GM23338 (cell line): ENCODE measurements at regions not wholly inside any gene's neighbourhood (a gene's known extent, or its start where the extent isn't known, plus 50 kb on each side); places are given as distances from the start of the nearest gene placed in this dataset.

Experiments
- ATAC-seq: fragments of 200-7000 bp; cut with Tn5 transposase; 3 replicates; pipeline ENCODE4 v1.9.1; 2020
- DNase-seq: peaks from one replicate; pipeline ENCODE4 v3.0.0-alpha.2; 2015; ENCODE audit warnings: low spot score
- H2AFZ ChIP-seq: fragments of 200-600 bp; sonication (generic); 2 replicates; pipeline ENCODE4 v1.8.0; 2016; ENCODE audit warnings: antibody characterized with exemption, mild to moderate bottlenecking, moderate library complexity
- H3F3A ChIP-seq: fragments of 200-600 bp; sonication (generic); replicated peaks from 2 replicates; pipeline ENCODE4 v1.8.0; 2017; ENCODE audit warnings: antibody characterized with exemption, mixed run types, low read depth
- H3K27ac ChIP-seq: fragments of 200-600 bp; sonication (generic); 2 replicates; pipeline ENCODE4 v1.6.1; 2016; ENCODE audit warnings: low read depth
- H3K27me3 ChIP-seq: fragments of 200-600 bp; sonication (generic); 2 replicates; pipeline ENCODE4 v1.8.0; 2016; ENCODE audit warnings: mild to moderate bottlenecking, mixed run types, moderate library complexity; ENCODE audit not compliant: insufficient read depth
- H3K36me3 ChIP-seq: fragments of 200-600 bp; sonication (generic); 2 replicates; pipeline ENCODE4 v1.8.0; 2016; ENCODE audit warnings: mild to moderate bottlenecking; ENCODE audit not compliant: insufficient read depth
- H3K4me1 ChIP-seq: fragments of 200-600 bp; sonication (generic); 2 replicates; pipeline ENCODE4 v1.8.0; 2016; ENCODE audit warnings: mild to moderate bottlenecking, moderate library complexity; ENCODE audit not compliant: insufficient read depth
- H3K4me2 ChIP-seq: fragments of 200-600 bp; sonication (generic); 2 replicates; pipeline ENCODE4 v1.7.1; 2017; ENCODE audit warnings: mixed run types
- H3K4me3 ChIP-seq: fragments of 200-600 bp; sonication (generic); 2 replicates; pipeline ENCODE4 v1.6.1; 2016; ENCODE audit warnings: mixed run types
- H3K79me2 ChIP-seq: fragments of 200-600 bp; sonication (generic); replicated peaks from 2 replicates; pipeline ENCODE4 v1.8.0; 2017; ENCODE audit warnings: mild to moderate bottlenecking; ENCODE audit not compliant: insufficient read depth
- H3K9me2 ChIP-seq: fragments of 200-600 bp; sonication (generic); 2 replicates; pipeline ENCODE4 v1.8.0; 2017; ENCODE audit not compliant: insufficient read depth
- H4K20me1 ChIP-seq: fragments of 200-600 bp; sonication (generic); replicated peaks from 2 replicates; pipeline ENCODE4 v1.8.0; 2017; ENCODE audit warnings: mild to moderate bottlenecking; ENCODE audit not compliant: insufficient read depth
- H3K27ac Mint-ChIP-seq: 2 replicates; pipeline ENCODE4 v1.8.0; 2020; ENCODE audit warnings: inconsistent platforms, mild to moderate bottlenecking, moderate library complexity, mixed read lengths
- H3K27me3 Mint-ChIP-seq: 3 replicates; pipeline ENCODE4 v1.8.0; 2022; ENCODE audit warnings: low read depth, mild to moderate bottlenecking, moderate library complexity, mixed read lengths, inconsistent platforms; ENCODE audit not compliant: insufficient read depth, poor library complexity
- H3K36me3 Mint-ChIP-seq: 3 replicates; pipeline ENCODE4 v1.8.0; 2021; ENCODE audit warnings: low read depth, mild to moderate bottlenecking, inconsistent platforms, moderate library complexity, mixed read lengths
- H3K4me1 Mint-ChIP-seq: 3 replicates; pipeline ENCODE4 v1.8.0; 2020; ENCODE audit warnings: mild to moderate bottlenecking, inconsistent platforms, mixed read lengths
- H3K4me3 Mint-ChIP-seq: 3 replicates; pipeline ENCODE4 v1.8.0; 2021; ENCODE audit warnings: moderate library complexity, mild to moderate bottlenecking, inconsistent platforms, mixed read lengths
- H3K9me3 Mint-ChIP-seq: 3 replicates; pipeline ENCODE4 v1.8.0; 2020; ENCODE audit warnings: moderate library complexity, mild to moderate bottlenecking, inconsistent platforms, mixed read lengths
- CREB1 ChIP-seq: fragments of 250-450 bp; sonication (Bioruptor Pico); IDR thresholded peaks from 2 replicates; pipeline ENCODE4 v1.5.0; 2020; ENCODE audit warnings: low read depth, mild to moderate bottlenecking, moderate library complexity
- ETS1 ChIP-seq: IDR thresholded peaks from 2 replicates; pipeline ENCODE4 v1.6.1; 2016; ENCODE audit warnings: antibody characterized with exemption
- EZH2phosphoT487 ChIP-seq: fragments of 200-600 bp; sonication (generic); IDR thresholded peaks from one replicate; pipeline ENCODE4 v1.8.1; 2018; ENCODE audit warnings: antibody characterized with exemption; ENCODE audit not compliant: unreplicated experiment
- JUNB ChIP-seq: IDR thresholded peaks from one replicate; pipeline ENCODE4 v1.6.1; 2016; ENCODE audit warnings: antibody characterized with exemption; ENCODE audit not compliant: unreplicated experiment
- STAT1 ChIP-seq: IDR thresholded peaks from one replicate; pipeline ENCODE4 v1.6.1; 2016; ENCODE audit warnings: antibody characterized with exemption; ENCODE audit not compliant: unreplicated experiment
- TF ChIP-seq, protein P1 (sequence below), 2 experiments: fragments of 200-600 bp in 1 of 2; sonication (generic) in 1 of 2; conservative IDR thresholded peaks; 2 replicates each; pipeline versions ENCODE4 v1.5.1 to v1.6.1; 2016 to 2017; ENCODE audit warnings: antibody characterized with exemption in 2 of 2, low read depth in 2 of 2, mild to moderate bottlenecking in 2 of 2, moderate library complexity in 1 of 2

DNA sequence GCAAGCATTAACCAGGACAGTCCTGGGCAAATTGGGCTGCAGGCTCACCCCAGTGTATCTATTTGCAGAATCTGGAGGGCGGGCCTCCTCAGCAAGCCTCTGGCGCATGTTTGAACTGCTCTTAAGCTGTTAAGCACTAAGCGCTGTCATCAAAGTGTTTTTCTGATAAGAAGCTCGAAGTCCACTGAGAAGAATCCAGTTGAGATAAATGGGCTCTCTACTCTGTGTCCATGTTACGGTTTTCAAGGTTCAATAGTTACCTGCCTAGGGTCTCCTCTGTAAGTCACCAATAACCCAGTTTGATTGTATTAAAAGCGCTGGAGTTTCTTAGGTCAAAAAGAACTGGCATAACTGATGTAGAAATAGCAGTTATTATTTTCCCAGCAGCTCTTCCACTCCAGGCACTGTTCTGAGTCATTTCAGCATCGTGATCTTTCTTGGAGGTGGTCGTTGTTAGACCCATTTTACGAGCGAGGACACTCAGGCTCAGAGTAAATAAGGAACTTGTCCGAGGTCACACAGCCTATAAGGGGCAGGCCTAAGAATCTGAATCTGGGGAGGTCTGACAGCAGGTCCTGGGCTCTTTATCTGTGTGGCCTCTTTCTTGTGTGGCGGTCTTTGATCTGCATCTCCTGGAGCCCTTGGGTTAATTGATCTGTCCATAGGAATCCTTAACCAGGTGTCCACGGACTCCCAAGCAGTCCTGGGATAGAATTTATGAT is 207.4 kb upstream of the ZNF217 start (continued):
- TF ChIP-seq CREB1 (no peak), ETS1 (no peak)
- TF ChIP-seq, protein P1, sequence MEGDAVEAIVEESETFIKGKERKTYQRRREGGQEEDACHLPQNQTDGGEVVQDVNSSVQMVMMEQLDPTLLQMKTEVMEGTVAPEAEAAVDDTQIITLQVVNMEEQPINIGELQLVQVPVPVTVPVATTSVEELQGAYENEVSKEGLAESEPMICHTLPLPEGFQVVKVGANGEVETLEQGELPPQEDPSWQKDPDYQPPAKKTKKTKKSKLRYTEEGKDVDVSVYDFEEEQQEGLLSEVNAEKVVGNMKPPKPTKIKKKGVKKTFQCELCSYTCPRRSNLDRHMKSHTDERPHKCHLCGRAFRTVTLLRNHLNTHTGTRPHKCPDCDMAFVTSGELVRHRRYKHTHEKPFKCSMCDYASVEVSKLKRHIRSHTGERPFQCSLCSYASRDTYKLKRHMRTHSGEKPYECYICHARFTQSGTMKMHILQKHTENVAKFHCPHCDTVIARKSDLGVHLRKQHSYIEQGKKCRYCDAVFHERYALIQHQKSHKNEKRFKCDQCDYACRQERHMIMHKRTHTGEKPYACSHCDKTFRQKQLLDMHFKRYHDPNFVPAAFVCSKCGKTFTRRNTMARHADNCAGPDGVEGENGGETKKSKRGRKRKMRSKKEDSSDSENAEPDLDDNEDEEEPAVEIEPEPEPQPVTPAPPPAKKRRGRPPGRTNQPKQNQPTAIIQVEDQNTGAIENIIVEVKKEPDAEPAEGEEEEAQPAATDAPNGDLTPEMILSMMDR (conservative IDR thresholded peaks at IDR 0.05; ENCODE audit: low read depth in 2 of 2), result no peak

DNA sequence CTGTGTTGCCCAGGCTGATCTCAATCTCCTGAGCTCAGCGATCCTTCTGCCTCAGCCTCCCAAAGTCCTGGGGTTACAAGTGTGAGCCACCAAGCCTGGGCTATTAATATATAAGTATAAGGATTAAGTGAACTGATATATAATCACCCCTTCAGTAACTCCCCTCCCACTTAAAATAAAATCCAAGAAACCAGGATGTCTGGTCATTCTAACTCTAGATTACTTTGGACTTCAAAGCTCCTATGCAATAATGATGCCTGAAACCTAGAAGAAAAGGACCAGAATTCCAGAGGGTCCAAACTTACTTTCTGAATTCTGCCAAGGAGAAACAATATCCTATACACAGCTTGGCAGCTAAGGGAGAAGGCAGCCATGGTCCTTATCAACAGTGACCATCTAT is 206.8 kb upstream of the ZNF217 start:
- Mint-ChIP-seq H3K4me3 (no peak overlapping the region), H3K36me3 (no peaks in the 10 kb centered on the region), H3K27me3 (peaks cover 3% of the 10 kb centered on the region), H3K27ac (no peak overlapping the region), H3K4me1 (no peaks in the 10 kb centered on the region), H3K9me3 (no peaks in the 10 kb centered on the region)
- DNase-seq (no peak), ATAC-seq (no peak)
- H3K4me2 ChIP-seq, result no peak overlapping the region
- no peaks in the 10 kb centered on the region for H3K36me3 ChIP-seq
- H3K79me2 ChIP-seq, result no peaks in the 10 kb centered on the region
- H3K4me3 ChIP-seq, result no peak overlapping the region
- H2AFZ ChIP-seq, result peak overlapping the region; percentile 52; the same call in 1 of the 2 replicates
- no peaks in the 10 kb centered on the region for H3F3A ChIP-seq
- no peaks in the 10 kb centered on the region for H4K20me1 ChIP-seq
- H3K27ac ChIP-seq, result no peak overlapping the region
- H3K9me2 ChIP-seq, result no peaks in the 10 kb centered on the region
- TF ChIP-seq EZH2phosphoT487 (no peak), JUNB (no peak)
- H3K27me3 ChIP-seq, result no peaks in the 10 kb centered on the region
- H3K4me1 ChIP-seq, result no peaks in the 10 kb centered on the region

GRCh38 chr20:53797085-53797484 is 203.4 kb upstream of the ZNF217 start:
- no peak overlapping the region for H3K27ac Mint-ChIP-seq
- H2AFZ ChIP-seq, result peak overlapping the region; percentile 52; the same call in 1 of the 2 replicates
- H3K4me3 Mint-ChIP-seq, result no peak overlapping the region
- no peak overlapping the region for H3K27ac ChIP-seq
- DNase-seq, result no peak
- H3K36me3 ChIP-seq, result no peaks in the 10 kb centered on the region
- H3K9me2 ChIP-seq, result no peaks in the 10 kb centered on the region
- no peak for TF ChIP-seq STAT1
- TF ChIP-seq, protein P1 (conservative IDR thresholded peaks at IDR 0.05; ENCODE audit: low read depth in 2 of 2), result no peak
- H4K20me1 ChIP-seq, result no peaks in the 10 kb centered on the region
- H3K79me2 ChIP-seq, result no peaks in the 10 kb centered on the region
- no peaks in the 10 kb centered on the region for H3K9me3 Mint-ChIP-seq
- H3K4me1 ChIP-seq, result no peaks in the 10 kb centered on the region
- H3K36me3 Mint-ChIP-seq, result peaks cover 4% of the 10 kb centered on the region; the same call in 1 of the 3 replicates
- no peaks in the 10 kb centered on the region for H3F3A ChIP-seq
- no peaks in the 10 kb centered on the region for H3K27me3 ChIP-seq
- no peaks in the 10 kb centered on the region for H3K27me3 Mint-ChIP-seq
- ATAC-seq, result no peak
- no peak overlapping the region for H3K4me3 ChIP-seq
- H3K4me1 Mint-ChIP-seq, result peaks cover 2% of the 10 kb centered on the region; the same call in 2 of the 3 replicates
- H3K4me2 ChIP-seq, result no peak overlapping the region
